ENCODE measurements at regions not wholly inside any gene's neighbourhood (a gene's known extent, or its start where the extent isn't known, plus 50 kb on each side); places are given as distances from the start of the nearest gene placed in this dataset.

- H3K27me3 ChIP-seq, result no peaks in the 10 kb centered on the region
- intact Hi-C loops (cut with DNase I), result no loop called here
- no peak overlapping the region for H3K4me3 ChIP-seq
- H3K9me3 ChIP-seq (replicated peaks in 1 of 3), result no peaks in the 10 kb centered on the region
- DNase-seq, result no peak
- TF ChIP-seq POLR2A (IDR thresholded peaks at IDR 0.05) (no peak), CTCF (IDR thresholded peaks at IDR 0.05) (no peak)
- H3K27ac ChIP-seq, result no peak overlapping the region
- H3K4me1 ChIP-seq (replicated peaks in 1 of 2), result no peaks in the 10 kb centered on the region
- no peaks in the 10 kb centered on the region for H3K36me3 ChIP-seq (replicated peaks in 1 of 2)
Measured at GRCh38 chr9:72415163-72415562, 50.2 kb upstream of the ZFAND5 start.

Small RNAs in the stretch of these regions (small RNA-seq; reads per million reads assigned to genes)
- gene AL445646.1, result 0 reads per million in 2 donors
